ENCODE measurements at regions not wholly inside any gene's neighbourhood (a gene's known extent, or its start where the extent isn't known, plus 50 kb on each side); places are given as distances from the start of the nearest gene placed in this dataset.

DNA sequence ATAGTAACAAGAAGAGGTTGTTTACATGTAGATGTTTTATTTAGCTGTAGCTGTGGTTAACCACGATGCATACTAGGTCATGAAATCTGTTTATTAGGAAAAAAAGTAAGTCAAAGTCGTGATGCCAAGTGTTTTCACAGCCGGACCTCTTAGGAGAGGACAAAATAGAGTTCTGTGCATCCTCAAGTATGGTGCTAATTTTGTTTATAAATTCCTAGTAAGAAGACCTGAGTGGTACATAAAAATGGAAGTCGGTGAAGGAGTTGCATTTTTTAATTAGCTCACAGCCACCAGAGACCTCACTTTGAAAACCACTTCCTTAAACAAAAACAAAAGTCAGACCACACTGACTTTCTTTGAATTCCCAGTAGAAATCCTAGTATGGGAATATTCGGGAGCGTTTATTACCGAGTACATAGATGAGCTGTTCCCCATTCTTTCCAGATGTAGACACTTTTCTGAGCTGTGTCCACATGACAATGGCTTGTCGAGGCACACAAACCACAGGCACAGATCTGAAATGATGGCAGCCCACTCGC, 143.6 kb upstream of the UBE2E1 start:
- no peak for DNase-seq (ENCODE audit: low spot score)
- in situ Hi-C loops (cut with MboI; ENCODE audit: low sequenced_read_pairs, unreplicated experiment) = no loop called here
- TF ChIP-seq, protein P1, sequence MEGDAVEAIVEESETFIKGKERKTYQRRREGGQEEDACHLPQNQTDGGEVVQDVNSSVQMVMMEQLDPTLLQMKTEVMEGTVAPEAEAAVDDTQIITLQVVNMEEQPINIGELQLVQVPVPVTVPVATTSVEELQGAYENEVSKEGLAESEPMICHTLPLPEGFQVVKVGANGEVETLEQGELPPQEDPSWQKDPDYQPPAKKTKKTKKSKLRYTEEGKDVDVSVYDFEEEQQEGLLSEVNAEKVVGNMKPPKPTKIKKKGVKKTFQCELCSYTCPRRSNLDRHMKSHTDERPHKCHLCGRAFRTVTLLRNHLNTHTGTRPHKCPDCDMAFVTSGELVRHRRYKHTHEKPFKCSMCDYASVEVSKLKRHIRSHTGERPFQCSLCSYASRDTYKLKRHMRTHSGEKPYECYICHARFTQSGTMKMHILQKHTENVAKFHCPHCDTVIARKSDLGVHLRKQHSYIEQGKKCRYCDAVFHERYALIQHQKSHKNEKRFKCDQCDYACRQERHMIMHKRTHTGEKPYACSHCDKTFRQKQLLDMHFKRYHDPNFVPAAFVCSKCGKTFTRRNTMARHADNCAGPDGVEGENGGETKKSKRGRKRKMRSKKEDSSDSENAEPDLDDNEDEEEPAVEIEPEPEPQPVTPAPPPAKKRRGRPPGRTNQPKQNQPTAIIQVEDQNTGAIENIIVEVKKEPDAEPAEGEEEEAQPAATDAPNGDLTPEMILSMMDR (IDR thresholded peaks at IDR 0.05; ENCODE audit: borderline replicate concordance, control extremely low read depth, extremely low read depth, insufficient read depth, missing control alignments) = no peak

DNA sequence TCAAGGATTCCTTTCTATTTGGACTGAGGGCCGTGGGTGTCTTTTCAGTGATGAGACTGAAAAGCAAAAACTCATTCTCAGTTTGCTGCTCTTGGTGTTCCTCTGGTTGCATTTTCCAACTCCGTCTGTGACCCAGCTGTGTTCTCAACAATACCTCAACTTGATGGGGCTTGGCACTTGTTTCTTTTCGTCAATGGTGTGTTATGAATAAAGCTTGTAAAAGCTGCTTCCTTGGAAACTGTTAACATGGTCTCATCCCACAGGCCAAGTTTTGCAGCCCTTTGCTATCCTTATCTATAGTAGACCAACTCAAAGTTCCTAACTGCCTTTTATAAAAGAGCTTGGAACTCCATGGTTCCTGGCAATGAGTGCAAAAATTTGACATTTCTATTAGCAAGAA, 142.5 kb upstream of the UBE2E1 start:
- in situ Hi-C loops (cut with MboI; ENCODE audit: low sequenced_read_pairs, unreplicated experiment) = no loop called here
- no peak for DNase-seq (ENCODE audit: low spot score)
- TF ChIP-seq, protein P1 (IDR thresholded peaks at IDR 0.05; ENCODE audit: borderline replicate concordance, control extremely low read depth, extremely low read depth, insufficient read depth, missing control alignments) = no peak

DNA sequence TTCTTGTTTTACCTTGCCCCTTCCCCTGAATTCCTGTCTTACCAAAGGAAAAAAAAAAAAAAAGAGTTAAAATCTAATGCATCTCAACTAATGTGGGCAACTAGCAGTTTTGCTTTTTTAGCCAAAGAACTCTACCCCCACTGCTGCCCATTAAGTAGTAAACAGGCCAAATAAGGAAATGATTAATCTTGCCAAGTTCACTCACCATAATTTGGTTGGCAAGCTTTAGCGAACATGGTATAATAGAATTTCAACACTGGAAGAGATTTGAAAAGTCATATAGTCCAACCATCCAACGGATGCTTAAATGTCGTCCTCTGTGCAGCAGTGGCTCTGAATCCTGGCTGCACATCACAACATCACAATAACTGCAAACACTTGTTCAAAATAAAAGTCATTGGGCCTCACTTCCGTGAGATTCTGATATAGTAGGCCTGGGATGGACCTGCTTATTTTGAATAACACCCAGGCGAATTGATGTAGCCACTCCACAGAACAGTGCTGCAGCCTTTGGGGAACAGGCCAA, 142.0 kb upstream of the UBE2E1 start:
- DNase-seq (ENCODE audit: low spot score) = no peak
- TF ChIP-seq, protein P1 (IDR thresholded peaks at IDR 0.05; ENCODE audit: borderline replicate concordance, control extremely low read depth, extremely low read depth, insufficient read depth, missing control alignments) = no peak
- in situ Hi-C loops (cut with MboI; ENCODE audit: low sequenced_read_pairs, unreplicated experiment) = no loop called here

DNA sequence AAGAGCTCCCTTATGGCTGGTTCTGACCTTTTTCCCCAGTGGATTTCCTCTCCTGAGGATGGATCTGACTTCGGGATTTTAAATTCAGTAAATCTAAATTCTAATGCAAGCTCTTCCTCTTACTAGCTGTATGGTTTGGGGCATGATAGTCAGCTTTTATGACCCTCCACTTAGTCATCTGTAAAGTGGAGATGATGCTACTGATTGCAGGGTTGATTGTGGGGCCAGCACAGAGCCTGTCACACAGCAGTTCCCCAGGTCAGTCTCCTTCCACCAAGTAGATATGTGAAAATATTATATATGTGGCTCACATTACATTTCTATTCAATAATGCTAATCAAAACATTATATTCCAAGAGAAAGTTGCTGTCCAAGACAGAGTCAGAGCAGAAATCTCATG, 141.3 kb upstream of the UBE2E1 start:
- no peak for DNase-seq (ENCODE audit: low spot score)
- TF ChIP-seq, protein P1 (IDR thresholded peaks at IDR 0.05; ENCODE audit: borderline replicate concordance, control extremely low read depth, extremely low read depth, insufficient read depth, missing control alignments) = no peak
- in situ Hi-C loops (cut with MboI; ENCODE audit: low sequenced_read_pairs, unreplicated experiment) = no loop called here

DNA sequence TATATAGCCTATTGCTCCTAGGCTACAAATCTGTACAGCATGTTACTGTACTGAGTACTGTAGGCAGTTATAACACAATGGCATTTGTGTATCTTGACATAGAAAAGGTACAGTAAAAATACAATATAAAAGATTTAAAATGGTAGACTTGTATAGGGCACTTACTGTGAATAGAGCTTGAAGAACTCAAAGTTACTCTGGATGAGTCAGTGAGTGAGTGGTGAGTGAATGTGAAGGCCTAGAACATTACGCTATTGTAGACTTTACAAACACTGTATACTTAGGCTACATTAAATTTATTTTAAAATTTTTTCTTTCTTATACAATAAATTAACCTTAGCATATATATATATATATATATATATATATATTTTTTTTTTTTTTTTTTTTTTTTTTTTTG, 140.0 kb upstream of the UBE2E1 start:
- TF ChIP-seq, protein P1 (IDR thresholded peaks at IDR 0.05; ENCODE audit: borderline replicate concordance, control extremely low read depth, extremely low read depth, insufficient read depth, missing control alignments) = no peak
- in situ Hi-C loops (cut with MboI; ENCODE audit: low sequenced_read_pairs, unreplicated experiment) = no loop called here
- no peak for DNase-seq (ENCODE audit: low spot score)

DNA sequence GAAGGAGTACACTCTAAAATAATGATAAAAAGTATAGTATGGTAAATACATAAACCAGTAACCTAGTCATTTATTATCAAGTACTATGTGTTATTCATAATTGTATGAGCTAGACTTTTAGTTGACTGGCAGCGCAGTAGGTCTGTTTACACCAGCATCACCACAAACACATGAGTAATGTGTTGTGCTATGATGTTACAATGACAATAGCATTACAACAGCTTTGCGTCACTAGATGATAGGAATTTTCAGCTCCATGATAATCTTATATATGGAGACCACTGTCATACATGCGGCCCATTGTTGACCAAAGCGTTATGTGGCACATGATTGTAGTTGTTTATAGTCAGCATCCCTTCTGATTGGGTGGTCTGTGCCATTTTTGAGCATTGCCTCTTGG, 138.9 kb upstream of the UBE2E1 start:
- in situ Hi-C loops (cut with MboI; ENCODE audit: low sequenced_read_pairs, unreplicated experiment) = no loop called here
- DNase-seq (ENCODE audit: low spot score) = no peak
- TF ChIP-seq, protein P1 (IDR thresholded peaks at IDR 0.05; ENCODE audit: borderline replicate concordance, control extremely low read depth, extremely low read depth, insufficient read depth, missing control alignments) = no peak

Measured in GM13976 (cell line).